Esophagus muscularis mucosa (tissue), 4 donors: ENCODE measurements at regions not wholly inside any gene's neighbourhood (a gene's known extent, or its start where the extent isn't known, plus 50 kb on each side); places are given as distances from the start of the nearest gene placed in this dataset.

Experiments used
- DNase-seq: peaks from one replicate; pipeline ENCODE4 v3.0.0-alpha.2; 2017; ENCODE audit errors: extremely low spot score
- H3K27ac ChIP-seq, 4 donors: fragments of 200-600 bp; sonication (generic); replicated peaks in 1 of 4; 1 replicate in 3 of 4; 2 replicates in 1 of 4; pipeline ENCODE4 v1.5.1; 2016 to 2019; ENCODE audit warnings: mild to moderate bottlenecking in 1 of 4
- H3K27me3 ChIP-seq, 4 donors: fragments of 200-600 bp; sonication (generic); one replicate each; pipeline versions ENCODE4 v1.5.1 to v1.6.0; 2016 to 2019
- H3K36me3 ChIP-seq, 4 donors: fragments of 200-600 bp; sonication (generic); one replicate each; pipeline ENCODE4 v1.5.1; 2016 to 2019
- H3K4me1 ChIP-seq, 4 donors: fragments of 200-600 bp; sonication (generic); one replicate each; pipeline ENCODE4 v1.5.1; 2016 to 2019
- H3K4me3 ChIP-seq, 4 donors: fragments of 200-600 bp; sonication (generic); 1 replicate in 2 of 4; 2 replicates in 2 of 4; pipeline ENCODE4 v1.5.1; 2016 to 2019; ENCODE audit warnings: mild to moderate bottlenecking in 4 of 4, moderate library complexity in 1 of 4
- H3K9me3 ChIP-seq, 4 donors: fragments of 200-600 bp; sonication (generic); 1 replicate in 3 of 4; 2 replicates in 1 of 4; pipeline ENCODE4 v1.5.1; 2016 to 2019
- EP300 ChIP-seq: sonication (generic); formaldehyde crosslinking; IDR thresholded peaks from one replicate; pipeline ENCODE4 v1.6.1; 2017; ENCODE audit warnings: antibody characterized with exemption
- POLR2A ChIP-seq: fragments of 450-650 bp; IDR thresholded peaks from one replicate; pipeline ENCODE4 v1.6.1; 2017; ENCODE audit warnings: antibody characterized with exemption, moderate library complexity, mild to moderate bottlenecking, low read depth
- POLR2AphosphoS5 ChIP-seq, 2 donors: sonication (generic); formaldehyde crosslinking; IDR thresholded peaks; one replicate each; pipeline ENCODE4 v1.6.1; 2017; ENCODE audit warnings: antibody characterized with exemption in 2 of 2
- WGBS: methylation state at CpG from one replicate; pipeline ENCODE4 v1.1.5; 2018; 5-methylcytosine and 5-hydroxymethylcytosine counted together
- intact Hi-C: fragments of 100-400 bp; cut with DNase I; formaldehyde crosslinking; loops from one replicate; pipeline ENCODE4 v1.15.1; 2023
- TF ChIP-seq, protein P1 (sequence below), 3 experiments: fragments of 200-600 bp in 2 of 3; fragments of 450-650 bp in 1 of 3; sonication (generic) in 2 of 3; IDR thresholded peaks; one replicate each; pipeline ENCODE4 v1.5.1; 2017 to 2019; ENCODE audit warnings: antibody characterized with exemption in 3 of 3, mild to moderate bottlenecking in 2 of 3, moderate library complexity in 1 of 3

DNA sequence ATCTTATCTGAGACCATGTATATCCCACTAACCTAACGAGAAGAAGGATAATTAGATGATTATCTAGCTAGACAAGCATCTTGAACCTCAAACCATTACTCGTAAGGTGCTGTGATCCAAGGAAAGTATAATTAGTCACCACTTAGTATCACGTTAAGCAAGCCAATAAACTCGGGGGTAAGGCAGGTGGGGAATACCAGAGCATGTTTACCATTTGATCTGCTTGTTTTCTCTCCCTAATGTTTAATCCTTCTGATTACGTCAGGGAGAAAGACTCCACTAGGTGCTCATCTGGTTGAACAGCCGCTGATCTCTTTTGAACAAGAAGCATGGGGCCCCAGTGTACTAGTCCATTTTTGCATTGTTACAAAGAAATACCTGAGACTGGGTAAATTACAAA is 69.9 kb upstream of the SLC1A1 start:
- Histone ChIP-seq H3K4me3 (no peak overlapping the region), H3K27me3 (no peaks in the 10 kb centered on the region), H3K4me1 (peaks cover 0 to 5% (median 0%) of the 10 kb centered on the region in 4 donors), H3K9me3 (no peaks in the 10 kb centered on the region), H3K27ac (no peak overlapping the region), H3K36me3 (no peaks in the 10 kb centered on the region)
- intact Hi-C loops = no loop called here
- TF ChIP-seq EP300 (no peak), POLR2AphosphoS5 (IDR thresholded peaks at IDR 0.05) (no peak), POLR2A (no peak)
- TF ChIP-seq, protein P1, sequence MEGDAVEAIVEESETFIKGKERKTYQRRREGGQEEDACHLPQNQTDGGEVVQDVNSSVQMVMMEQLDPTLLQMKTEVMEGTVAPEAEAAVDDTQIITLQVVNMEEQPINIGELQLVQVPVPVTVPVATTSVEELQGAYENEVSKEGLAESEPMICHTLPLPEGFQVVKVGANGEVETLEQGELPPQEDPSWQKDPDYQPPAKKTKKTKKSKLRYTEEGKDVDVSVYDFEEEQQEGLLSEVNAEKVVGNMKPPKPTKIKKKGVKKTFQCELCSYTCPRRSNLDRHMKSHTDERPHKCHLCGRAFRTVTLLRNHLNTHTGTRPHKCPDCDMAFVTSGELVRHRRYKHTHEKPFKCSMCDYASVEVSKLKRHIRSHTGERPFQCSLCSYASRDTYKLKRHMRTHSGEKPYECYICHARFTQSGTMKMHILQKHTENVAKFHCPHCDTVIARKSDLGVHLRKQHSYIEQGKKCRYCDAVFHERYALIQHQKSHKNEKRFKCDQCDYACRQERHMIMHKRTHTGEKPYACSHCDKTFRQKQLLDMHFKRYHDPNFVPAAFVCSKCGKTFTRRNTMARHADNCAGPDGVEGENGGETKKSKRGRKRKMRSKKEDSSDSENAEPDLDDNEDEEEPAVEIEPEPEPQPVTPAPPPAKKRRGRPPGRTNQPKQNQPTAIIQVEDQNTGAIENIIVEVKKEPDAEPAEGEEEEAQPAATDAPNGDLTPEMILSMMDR (IDR thresholded peaks at IDR 0.05) = no peak
- DNase-seq = no peak
- WGBS = 90% methylated on average over 6 of the region's 6 CpGs

DNA sequence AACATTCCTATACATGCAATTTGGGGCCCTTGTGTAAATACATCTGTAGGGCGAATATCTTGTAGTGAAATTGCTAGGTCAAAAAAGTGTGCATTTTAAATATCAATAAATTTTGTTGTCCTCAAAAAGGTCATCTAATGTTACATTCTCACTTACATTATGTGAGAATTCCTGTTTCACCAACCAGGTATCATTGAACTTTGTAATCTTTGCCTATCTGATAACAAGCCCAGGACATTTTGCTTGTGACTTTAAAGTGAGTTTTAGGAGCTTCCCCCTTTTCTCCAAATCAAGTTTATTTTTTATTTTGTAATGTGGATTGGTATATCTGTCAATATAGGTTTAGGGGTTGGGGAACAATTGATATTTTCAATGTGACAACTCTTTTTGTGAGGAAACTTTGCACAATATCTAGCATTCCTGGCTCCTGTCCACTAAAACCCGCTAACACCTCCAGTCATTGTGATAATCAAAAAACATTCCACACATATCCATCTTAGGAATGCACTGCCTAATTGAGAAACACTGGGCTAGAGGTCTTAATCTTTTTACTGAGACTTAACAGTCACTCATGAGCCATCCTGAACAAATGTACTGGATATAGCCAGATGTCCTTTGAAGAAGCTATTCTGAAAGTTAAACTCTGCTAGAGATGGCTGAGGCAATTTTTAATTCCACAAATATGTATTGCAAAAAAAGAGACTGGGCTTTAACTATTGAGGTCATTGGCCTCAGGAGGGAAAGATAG is 72.5 kb upstream of the SLC1A1 start:
- H3K27me3 ChIP-seq = no peaks in the 10 kb centered on the region
- 92% methylated on average over 2 of the region's 2 CpGs for WGBS
- H3K36me3 ChIP-seq = no peaks in the 10 kb centered on the region
- no peak for DNase-seq
- H3K27ac ChIP-seq = no peak overlapping the region
- no peak for TF ChIP-seq POLR2AphosphoS5 (IDR thresholded peaks at IDR 0.05)
- no peak for TF ChIP-seq EP300
- TF ChIP-seq, protein P1 (IDR thresholded peaks at IDR 0.05) = no peak
- no peak for TF ChIP-seq POLR2A
- H3K9me3 ChIP-seq = no peaks in the 10 kb centered on the region
- intact Hi-C loops = no loop called here
- no peak overlapping the region for H3K4me3 ChIP-seq
- H3K4me1 ChIP-seq = no peaks in the 10 kb centered on the region

DNA sequence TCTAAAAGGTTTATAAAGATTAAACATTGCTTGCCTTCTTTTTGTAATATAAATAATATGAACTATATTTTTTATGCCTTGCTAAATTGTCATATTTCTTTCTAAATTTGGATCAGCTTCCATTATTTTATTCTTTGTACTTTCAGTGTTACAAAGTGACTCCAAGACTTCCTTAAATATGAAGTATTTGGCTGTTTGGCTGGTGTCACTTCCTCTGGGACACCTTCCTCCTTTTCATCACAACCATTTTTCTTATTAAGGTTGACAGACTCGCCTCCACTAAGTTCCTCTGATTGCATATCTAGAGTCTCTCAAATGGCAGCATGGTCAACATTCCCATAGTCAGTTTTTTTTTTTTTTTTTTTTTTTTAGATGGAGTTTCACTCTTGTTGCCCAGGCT is 73.8 kb upstream of the SLC1A1 start:
- no peak for DNase-seq
- 64% methylated on average over 1 of the region's 1 CpG for WGBS
- no peaks in the 10 kb centered on the region for H3K9me3 ChIP-seq
- no peaks in the 10 kb centered on the region for H3K27me3 ChIP-seq
- no peaks in the 10 kb centered on the region for H3K4me1 ChIP-seq
- TF ChIP-seq POLR2A (no peak), POLR2AphosphoS5 (IDR thresholded peaks at IDR 0.05) (no peak), EP300 (no peak)
- TF ChIP-seq, protein P1 (IDR thresholded peaks at IDR 0.05) = no peak
- no peak overlapping the region for H3K27ac ChIP-seq
- intact Hi-C loops = no loop called here
- H3K4me3 ChIP-seq = no peak overlapping the region
- H3K36me3 ChIP-seq = no peaks in the 10 kb centered on the region

DNA sequence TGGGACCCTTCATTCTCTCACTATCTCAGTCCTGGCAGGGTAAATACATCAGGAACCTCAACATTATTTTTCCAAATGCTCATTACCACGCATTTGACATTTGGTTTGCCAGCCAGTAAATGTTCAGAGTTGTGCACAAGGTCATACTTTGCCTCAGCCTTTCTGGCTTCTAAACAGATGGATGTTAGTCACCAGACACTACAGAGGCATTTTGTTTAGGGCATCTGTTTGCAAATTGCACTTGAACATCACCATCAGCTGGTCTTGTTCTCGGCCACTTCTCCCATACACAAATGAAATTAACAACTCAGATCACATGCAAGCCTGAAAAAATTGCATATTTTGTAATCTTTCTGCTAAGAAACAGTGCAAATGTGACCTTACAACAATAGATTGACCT is 75.0 kb upstream of the SLC1A1 start:
- H3K4me1 ChIP-seq = no peaks in the 10 kb centered on the region
- no peak overlapping the region for H3K27ac ChIP-seq
- H3K36me3 ChIP-seq = no peaks in the 10 kb centered on the region
- TF ChIP-seq POLR2AphosphoS5 (IDR thresholded peaks at IDR 0.05) (no peak), POLR2A (no peak)
- TF ChIP-seq, protein P1 (IDR thresholded peaks at IDR 0.05) = no peak
- no peak overlapping the region for H3K4me3 ChIP-seq
- DNase-seq = no peak
- intact Hi-C loops = no loop called here
- 79% methylated on average over 2 of the region's 2 CpGs for WGBS
- H3K27me3 ChIP-seq = no peaks in the 10 kb centered on the region
- H3K9me3 ChIP-seq = no peaks in the 10 kb centered on the region

DNA sequence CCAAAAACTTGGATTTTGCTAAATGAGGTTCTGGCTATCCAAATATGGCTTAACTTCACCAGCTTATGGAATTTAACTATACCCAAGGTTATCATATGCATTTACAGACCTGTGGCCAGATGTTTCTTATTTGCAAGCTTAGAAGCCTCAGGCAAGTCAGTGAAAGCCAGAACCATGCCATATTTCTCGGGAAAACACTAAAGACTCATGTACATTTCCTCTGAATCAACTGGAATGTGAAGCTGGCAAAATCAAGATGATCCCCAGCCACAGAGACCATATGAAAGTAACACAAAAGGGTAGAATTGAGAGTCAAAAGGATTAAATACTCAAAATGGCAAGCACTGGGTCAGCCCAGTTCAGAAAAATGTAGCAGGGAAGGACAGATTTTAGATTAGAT is 76.4 kb upstream of the SLC1A1 start:
- no peak overlapping the region for H3K27ac ChIP-seq
- intact Hi-C loops = no loop called here
- H3K9me3 ChIP-seq = no peaks in the 10 kb centered on the region
- WGBS = 76% methylated on average over 1 of the region's 1 CpG
- no peak overlapping the region for H3K4me3 ChIP-seq
- no peaks in the 10 kb centered on the region for H3K36me3 ChIP-seq
- no peaks in the 10 kb centered on the region for H3K4me1 ChIP-seq
- no peak for DNase-seq
- no peaks in the 10 kb centered on the region for H3K27me3 ChIP-seq
- TF ChIP-seq, protein P1 (IDR thresholded peaks at IDR 0.05) = no peak
- TF ChIP-seq POLR2AphosphoS5 (IDR thresholded peaks at IDR 0.05) = no peak
- no peak for TF ChIP-seq POLR2A
- TF ChIP-seq EP300 = no peak
